Activated effector memory CD4-positive, alpha-beta T cell treated with anti-CD3 and anti-CD28 coated beads, Interleukin-2, amount 50 U/mL, for 16 hours (primary cell): ENCODE measurements at regions not wholly inside any gene's neighbourhood (a gene's known extent, or its start where the extent isn't known, plus 50 kb on each side); places are given as distances from the start of the nearest gene placed in this dataset.
"Not testable (repeated sequence)": the region's sequence is repeated elsewhere in the genome, so short reads cannot be mapped to it uniquely, and the experiment has no call there.

Source experiments
- DNase-seq: peaks from one replicate; pipeline ENCODE4 v3.0.0-alpha.2; 2020

DNA sequence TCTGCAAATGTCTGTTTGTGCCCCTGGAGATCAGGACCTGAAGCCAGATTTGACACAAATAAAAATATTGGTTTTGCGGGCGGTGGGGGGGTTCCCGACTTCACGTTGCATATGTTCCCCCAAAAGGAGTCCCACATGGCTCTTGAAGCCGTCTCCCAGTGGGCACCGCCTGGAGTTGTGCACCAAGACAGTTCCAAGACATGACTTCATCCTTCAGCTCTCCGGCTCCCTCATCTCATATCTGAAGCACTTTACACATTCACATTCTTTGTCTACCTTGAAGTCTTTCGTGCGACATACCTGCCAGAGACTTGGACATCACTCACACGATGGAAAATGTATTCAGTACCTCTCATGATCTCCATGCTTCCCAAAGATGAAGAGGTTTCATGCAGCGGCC is 362.8 kb upstream of the FOXK1 start:
- no peak for DNase-seq

DNA sequence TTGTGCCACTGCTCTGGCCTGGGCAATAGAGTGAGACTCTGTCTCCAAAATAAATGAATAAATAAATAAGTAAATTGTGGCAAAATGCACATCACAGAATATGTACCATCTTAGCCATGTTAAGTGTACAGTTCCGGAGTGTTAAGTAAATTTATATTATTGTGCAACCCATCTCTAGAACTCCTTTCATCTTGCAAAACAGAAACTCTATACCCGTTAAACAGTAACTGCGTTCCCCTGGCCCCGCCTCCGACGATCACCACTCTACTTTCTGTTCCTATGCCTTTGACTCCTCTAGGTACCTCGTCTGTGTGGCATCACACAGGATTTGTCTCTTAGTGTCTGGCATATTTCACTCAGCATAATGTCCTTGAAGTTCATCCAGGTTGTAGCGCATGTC is 356.4 kb upstream of the FOXK1 start:
- DNase-seq, result no peak

DNA sequence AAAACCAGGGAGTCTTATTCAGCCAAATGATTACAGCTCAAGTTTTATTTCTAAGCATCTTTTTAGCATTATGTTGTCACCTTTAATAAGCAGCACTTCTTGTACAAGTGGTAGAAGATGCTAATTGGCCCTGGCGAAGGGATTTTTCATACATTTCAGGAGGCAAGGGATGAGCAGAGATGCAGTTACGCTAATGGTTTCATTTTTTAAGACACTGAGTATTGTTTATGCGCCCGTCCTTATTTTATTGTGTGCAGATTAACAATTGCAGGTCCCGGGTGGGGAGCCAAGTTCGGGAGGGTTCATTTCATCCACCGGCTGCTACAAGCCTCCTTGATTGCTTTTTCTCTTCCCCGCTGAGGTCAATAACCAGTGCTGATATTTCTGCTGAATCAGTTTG is 350.4 kb upstream of the FOXK1 start:
- DNase-seq, result no peak

DNA sequence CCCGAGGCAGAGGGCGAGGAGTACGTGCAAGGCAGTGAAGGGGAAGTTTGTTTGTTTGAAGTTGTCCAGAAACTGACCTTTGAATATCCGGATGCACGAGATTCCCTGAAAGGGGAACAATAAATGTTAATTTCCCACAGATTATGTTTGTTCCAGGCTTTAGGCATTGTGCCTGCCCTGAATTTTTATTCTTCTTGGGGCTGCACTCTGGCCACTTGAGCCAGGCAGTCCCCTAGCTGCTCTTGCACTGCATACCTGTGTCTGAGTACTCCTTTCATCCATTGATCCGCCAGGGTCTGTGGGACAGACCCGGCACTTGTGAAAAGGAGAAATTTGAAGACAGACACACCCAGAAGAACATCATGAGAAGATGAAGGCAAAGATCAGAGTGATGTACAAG is 343.5 kb upstream of the FOXK1 start:
- DNase-seq, result no peak

DNA sequence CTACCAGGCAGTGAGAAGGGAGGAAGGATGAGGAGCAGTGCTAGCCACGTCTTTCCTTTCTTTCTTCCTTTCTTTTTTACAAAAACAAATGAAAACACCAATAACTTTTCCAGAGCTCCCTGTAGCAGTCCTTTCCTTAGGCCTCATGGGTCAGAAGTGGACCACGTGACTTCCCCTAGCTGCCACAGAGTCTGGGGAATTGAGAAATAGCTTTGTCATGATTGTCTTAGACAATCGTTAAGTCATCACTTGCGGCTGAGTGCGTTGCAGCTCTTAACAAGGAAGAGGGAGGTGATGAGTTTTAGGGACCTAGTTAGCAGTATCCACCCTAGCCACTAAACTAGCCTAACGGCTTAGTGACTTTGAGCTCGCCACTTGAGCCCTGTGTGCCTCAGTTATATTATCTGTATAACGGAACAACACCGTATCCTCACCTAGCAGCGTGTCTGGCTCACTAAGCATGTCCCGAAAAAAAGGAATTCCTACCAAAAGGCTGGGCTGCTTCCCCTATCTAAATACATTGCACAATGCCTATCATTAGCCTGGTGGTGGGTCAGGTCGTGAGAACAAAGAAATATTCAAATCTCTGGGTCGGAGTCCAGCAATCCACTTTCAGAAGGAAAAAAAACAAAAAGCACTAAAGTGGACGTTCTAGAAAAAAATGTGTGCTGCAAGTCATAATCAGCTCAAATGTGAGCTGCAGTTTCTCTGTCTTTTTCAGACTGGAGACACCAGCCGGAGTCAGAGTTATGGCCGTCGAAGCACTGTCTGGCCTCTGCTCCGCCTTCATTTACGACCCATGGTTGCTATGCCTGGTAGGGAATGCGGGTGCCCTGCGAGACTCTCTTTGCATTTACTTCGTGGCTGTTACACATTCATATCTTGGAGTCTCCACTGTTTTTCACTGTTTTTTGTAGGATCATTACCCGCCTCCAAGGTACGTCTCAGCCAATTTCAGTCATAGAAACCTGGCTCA is 338.5 kb upstream of the FOXK1 start:
- no peak for DNase-seq

DNA sequence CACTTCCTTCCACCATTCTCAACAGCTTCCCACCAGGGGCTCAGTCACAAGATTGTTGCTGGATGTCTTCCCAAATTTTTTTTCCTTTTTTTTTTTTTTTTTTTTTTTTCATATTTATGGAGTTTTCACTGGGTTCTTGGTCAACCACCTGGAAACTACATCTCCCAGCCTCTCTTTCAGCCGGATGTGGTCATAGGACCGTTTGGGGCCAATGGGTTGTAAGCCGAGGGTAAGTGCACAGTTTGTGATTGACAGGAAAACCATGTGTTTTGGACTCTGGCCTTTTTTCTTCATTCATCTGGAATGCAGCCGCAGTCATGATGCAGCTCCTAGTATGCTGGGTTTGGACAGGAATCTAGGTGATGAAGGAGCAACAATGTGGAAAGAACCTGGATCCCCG is 337.1 kb upstream of the FOXK1 start:
- no peak for DNase-seq

DNA sequence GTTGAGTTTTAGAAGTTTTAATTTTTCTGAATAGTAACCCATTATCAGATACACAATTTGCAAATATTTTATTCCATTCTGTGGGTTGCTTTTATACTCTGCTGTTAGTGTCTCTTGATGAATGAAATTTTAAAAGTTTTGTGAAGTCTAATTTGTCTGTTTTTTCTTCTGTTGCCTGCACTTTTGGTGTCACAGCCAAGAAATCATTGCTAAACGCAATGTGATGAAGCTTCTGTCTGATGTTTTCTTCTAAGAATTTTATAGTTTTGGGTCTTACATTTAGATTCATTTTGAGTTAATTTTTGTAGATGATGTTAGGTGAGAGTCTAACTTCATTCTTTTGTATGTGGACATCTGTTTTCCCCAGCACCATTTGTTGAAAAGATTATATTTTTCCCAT is 330.0 kb upstream of the FOXK1 start:
- DNase-seq, result no peak

DNA sequence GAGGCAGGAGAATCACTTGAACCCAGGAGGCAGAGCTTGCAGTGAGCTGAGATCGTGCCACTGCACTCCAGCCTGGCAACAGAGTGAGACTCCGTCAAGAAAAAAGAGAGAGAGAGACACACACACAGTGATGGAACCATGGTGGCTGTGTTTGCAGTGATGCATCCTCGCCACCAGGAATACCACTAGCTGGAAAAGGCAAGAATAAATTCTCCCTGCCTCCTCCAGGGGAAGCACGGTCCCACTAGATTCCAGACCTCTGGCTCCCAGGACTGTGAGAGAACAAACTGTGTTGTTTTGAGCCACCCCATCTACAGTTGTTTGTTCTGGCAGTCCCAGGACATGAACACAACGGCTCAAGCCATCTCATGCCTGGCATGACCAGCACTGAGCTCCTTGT is 320.3 kb upstream of the FOXK1 start:
- DNase-seq, result no peak

DNA sequence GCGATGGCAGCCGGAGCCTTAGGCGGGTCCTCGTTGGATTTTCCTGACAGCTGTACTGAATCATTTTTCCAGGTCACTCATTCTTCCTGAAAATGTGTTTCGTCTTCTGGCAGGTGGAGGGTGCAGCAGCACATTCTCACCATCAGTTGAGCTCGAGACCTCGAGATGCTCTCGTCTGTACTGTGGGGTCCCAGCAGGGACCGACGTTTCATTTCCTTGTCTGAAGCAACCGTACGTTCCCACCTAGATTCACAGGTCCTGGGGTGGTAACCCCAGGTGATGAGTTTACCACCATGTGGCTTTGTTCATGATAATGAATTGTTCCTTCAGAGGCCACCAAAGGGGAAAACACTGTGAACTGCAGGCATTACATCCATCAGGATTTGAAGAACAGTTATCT is 298.5 kb upstream of the FOXK1 start:
- DNase-seq, result no peak

DNA sequence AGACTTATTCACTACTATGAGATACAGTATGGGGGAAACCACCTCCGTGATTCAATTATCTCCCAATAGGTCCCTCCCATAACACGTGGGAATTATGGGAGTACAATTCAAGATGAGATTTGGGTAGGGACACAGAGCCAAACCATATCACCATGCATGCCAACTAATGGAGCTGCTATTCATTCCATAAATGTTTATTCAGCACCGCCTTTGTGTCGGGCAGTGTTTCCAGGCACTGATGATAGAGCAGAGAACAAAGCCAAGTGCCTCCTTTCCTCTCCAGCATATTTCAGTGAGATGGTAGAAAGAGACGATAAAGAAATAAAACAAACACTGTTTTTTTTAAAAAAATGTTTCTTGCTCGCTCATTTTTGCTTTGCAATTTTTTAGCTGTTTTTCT is 295.9 kb upstream of the FOXK1 start:
- DNase-seq, result no peak

DNA sequence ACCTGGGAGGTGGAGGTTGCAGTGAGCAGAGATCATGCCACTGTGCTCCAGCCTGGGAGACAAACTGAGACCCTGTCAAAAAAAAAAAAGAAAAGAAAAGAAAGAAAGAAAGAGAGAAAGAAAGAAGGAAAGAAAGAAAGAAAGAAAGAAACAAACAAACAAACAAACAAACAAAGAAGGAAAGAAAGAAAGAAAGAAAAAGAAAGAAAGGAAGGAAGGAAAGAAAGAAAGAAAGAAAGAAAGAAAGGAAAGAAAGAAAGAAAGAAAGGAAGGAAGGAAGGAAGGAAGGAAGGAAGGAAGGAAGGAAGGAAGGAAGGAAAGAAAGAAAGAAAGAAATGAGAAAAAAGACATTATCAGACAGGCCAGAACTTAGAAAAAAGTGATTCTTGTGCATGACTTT is 291.0 kb upstream of the FOXK1 start:
- DNase-seq, result not testable (repeated sequence)

DNA sequence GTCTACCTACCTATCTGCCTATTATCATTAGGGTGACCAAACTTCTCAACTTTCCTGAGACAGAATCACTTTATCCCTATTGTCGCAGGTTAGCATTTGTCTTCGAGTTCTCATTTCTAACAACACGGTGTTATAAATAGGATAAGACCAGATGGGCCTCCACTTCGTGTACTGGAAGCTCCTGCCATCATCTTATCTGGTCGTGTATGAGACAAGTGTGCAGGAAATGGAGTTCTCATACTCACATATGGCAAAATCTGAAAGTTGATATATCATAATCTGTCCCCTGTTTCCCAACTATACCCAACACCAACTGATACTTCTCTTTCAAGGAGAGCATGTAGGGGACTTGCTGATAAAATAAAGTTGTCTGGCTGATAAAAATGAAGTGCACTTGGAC is 287.4 kb upstream of the FOXK1 start:
- no peak for DNase-seq

DNA sequence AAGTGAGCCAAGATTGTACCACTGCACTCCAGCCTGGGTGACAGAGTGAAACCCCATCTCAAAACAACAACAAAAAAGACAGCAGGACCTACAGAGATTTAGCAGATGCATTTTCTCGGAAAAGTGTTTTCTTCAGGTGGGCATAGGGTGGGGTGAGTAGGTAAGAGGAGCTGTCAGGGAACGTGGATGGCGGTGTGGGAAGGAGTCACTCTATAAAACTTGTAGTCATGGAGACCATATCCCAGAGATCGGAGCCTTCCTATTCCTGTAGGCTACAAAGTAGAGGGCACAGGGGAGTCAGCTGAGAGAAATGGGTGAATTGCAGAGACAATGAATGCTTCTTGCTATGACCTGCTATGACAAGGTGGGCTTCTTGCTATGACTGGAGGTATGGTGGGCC is 283.0 kb upstream of the FOXK1 start:
- no peak for DNase-seq

DNA sequence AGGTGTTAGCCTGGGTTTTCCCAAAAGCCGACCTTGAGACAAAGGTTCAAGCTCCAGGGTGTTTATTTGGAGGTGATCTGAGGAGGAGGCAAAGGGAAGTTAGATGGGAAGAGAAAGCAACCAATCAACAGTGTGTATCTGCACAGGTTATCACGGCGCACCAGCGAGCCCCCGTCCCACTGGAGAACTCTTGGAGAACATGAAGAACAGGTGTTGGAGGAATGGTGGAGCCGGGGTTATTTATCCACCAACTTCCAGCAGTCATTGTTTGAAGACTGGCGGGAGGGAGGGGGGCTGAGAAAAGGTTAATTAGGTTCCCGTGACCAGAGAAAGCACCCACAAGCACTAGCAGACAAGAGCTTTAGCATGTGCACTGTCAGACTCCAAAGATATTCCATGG is 282.5 kb upstream of the FOXK1 start:
- no peak for DNase-seq

DNA sequence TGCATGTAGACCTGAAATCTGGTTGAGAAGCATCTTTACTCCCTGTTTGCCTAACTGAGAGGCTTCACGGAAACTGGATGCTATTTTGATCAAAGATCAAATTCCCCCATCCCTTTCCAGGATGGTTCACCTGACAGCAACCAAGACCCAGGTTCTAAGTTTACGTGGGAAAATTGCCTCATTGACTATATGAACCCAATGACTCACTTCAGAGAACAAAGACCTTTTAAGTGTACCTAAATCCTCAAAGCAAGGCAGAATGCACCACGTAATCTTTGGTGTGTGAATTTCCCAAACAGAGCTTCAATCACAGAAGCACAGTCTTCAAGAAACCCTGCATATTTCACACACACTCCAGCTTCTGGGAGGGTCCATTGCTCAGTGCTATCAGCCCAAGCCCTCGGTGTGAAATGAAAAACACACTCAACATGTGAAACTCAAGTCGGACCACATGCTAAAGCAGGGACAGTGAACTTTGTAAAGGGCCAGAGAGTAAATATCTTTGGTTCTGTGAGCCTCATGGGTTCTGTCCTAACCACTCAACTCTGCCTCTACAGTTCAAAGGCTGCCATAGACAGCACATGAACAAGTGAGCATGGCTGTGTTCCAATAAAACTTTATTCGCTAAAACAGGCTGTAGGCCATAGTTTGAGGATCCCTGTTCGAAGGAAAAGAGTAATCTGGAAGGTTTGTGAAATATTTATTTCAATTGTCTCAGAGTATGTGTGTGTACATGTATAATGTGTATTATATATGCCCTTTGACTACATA is 275.6 kb upstream of the FOXK1 start:
- DNase-seq, result no peak

DNA sequence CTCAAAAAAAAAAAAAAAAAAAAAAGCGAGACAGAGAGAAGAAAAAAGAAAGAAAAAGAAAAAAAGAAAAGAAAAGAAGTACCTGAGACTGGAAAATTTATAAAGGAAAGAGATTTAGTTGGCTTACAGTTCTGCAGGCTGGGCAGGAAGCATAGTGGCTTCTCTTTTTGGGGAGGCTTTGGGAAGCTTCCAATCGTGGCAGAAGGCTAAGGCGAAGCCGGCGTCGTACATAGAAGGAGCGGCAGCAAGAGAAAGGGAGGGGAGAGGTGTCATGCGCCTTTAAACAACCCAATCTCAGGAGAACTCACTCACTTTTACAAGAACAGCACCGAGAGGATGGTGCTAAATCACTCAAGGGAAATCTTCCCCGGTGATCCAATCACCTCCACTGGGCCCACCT is 272.1 kb upstream of the FOXK1 start:
- DNase-seq, result no peak

DNA sequence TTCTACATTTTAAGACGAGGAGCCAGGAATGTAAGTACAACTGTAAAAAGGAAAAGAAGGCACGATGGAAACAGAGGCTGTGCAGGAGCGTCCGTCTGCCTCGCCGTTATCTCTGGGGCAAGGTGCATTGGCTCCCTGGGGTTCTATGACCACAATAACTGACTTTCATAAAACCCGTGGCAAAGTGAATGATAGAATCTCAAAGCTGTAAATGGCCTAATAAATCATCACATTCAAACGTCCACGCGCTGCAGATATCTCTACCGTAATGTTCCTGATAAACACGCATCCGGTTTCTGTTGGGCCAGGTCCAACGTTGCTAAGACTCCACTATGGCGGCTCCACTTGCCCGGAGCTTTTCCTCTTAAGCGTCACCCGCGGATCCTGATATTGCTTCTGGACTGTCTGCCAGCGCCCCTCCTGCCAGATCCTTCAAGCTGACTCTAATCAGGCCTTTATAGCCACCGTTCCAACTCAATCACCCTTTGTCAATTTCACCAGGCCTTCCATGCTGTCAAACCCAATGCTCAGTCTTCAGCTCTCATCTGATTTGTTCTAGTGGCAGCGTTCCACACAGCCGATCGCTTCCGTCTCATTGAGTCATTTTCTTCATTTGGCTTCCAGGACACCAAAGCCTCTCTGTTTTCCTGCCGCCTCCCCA is 265.6 kb upstream of the FOXK1 start:
- DNase-seq, result no peak

DNA sequence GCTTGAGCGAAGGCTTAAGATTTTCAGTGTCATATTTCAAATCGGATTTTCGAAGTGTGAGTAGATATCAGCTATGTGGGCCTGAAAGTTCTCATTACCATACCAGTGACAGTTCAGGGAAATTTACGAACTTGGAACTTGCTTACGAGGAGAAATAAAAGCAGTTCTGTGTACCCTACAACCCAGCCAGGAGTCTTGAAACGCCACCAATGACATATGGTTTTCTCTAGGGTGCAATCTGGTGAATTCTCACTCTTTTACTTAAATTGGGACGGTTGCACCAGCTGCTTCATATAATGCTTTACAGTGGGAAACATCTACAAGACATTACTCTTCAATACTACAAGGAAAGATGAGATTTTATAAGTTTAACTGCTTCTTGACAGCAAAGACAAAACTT is 253.6 kb upstream of the FOXK1 start:
- DNase-seq, result no peak

DNA sequence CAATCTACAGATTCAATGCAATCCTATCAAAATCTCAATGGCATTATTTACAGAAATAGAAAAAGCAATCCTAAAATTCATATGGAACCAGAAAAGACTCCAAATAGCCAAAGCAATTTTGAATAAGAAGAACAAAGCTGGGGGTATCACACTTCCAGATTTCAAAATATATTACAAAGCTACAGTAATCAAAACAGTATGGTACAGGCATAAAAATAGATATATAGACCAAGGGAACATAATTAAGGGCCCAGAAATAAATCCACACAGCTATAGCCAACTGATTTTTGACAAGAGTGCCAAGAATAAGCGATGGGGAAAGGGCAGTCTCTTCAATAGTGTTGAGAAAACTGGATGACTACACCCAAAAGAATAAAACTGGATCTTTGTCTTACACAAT is 251.9 kb upstream of the FOXK1 start:
- no peak for DNase-seq

DNA sequence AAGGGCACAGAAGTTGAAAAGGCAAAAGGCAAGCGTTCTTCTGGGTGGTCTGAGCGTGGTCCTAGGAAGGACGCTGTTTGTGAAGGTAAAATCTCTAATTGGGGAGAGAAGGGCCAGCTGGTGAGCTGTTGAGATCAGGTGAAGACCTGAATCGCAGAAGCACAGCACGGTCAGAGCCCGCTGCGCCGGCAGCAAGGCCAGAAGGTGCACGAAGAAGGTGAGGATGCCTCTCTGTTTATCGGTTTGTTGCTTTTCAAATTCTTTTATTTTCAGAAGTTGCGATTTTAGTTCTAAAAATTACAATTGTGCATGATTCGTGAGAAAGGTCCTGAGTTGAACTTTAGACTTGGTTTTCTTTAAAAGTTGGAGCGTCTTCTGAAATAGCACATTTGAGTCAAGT is 247.8 kb upstream of the FOXK1 start:
- no peak for DNase-seq

DNA sequence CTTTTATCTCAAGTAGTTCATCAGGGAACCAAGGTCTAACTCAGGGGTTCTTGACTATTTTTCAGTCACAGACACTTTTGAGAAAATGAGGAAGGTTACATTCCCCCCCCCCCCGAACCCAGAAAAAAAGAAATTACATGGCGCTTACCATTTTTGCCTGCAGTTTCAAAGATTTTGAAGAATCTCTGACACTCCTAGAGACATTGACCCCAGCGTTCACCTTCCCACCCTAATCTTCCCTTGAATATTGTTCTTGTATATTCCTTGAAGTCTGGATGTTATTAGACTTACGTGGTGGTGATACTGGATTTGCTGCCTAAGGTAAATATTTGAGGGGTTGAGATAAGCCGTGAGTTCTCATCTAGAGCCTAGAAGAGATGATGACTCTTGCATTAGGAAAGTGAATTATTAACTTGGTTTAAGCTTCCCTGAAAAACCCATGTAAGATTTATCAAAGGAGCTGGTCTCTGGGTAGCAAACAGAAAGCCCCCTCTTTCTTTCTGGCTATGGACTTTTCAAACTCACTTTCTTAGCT is 245.7 kb upstream of the FOXK1 start:
- no peak for DNase-seq

DNA sequence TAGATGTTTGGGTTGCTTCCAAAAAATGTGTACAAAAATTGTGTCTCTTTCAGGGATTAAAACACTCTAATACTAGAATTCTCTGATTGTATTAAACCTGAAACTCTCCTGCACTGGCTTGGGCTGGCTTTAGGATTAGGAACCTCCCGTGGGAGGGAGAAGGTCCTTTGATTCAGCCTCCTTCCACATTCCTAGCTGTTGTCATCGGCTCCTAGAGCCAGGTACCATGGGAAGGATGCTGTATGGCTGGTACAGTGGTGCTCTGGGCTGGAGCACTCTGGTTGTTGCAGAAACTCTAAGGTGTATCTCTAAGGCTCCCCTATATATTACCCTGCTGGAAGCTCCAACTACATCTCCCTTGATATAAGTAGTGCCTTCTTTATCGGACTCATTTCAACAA is 245.2 kb upstream of the FOXK1 start:
- no peak for DNase-seq

DNA sequence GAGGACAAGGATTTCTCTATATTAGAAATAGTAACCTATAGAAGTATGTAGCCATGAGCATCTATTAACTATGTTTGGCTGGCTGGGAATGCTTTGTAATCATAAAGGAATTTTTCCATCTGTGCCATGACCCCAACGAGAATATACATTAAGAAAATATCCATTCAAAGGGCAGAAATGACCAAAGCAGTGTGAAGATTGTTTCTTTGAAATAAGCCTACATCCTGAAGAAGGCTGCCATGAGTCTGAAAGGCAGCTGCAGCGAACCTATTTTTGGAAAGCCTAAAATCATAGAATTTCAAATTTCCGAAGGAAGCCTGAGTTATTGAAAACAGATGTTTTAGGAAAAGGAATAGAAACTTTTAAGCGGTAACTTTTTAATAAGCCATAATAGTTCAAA is 244.2 kb upstream of the FOXK1 start:
- no peak for DNase-seq
